Tibial nerve (tissue), 4 donors: ENCODE measurements at regions not wholly inside any gene's neighbourhood (a gene's known extent, or its start where the extent isn't known, plus 50 kb on each side); places are given as distances from the start of the nearest gene placed in this dataset.

Experiments used
- EP300 ChIP-seq, 2 donors: sonication (generic); formaldehyde crosslinking; IDR thresholded peaks; one replicate each; pipeline ENCODE4 v1.6.1; 2017; ENCODE audit warnings: antibody characterized with exemption in 2 of 2, mild to moderate bottlenecking in 1 of 2
- TF ChIP-seq, protein P1 (sequence below), 5 experiments: fragments of 200-600 bp in 3 of 5; fragments of 450-650 bp in 2 of 5; sonication (generic) in 3 of 5; IDR thresholded peaks; one replicate each; pipeline ENCODE4 v1.5.1; 2016 to 2019; ENCODE audit warnings: antibody characterized with exemption in 5 of 5, mild to moderate bottlenecking in 3 of 5, moderate library complexity in 2 of 5

DNA sequence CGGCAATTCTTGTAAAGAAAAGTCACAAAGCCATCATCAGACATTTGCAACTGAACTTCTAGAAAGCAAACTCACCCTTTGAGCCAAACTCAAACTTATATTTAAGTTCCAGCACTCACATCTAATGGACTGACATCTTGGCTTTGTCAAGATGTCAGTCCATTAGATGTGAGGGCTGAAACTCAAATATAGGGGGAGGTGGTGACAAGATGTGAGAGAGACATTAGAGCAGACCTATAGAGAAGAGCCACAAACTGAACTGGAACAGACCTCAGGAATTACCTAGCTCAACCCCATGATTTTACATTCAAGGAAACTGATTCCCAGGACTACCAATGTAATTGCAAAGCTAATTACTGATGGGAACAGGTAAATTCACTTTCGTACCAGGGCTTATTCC lies 543.8 kb downstream of the TNS1 start:
- no peak for TF ChIP-seq EP300 (IDR thresholded peaks at IDR 0.05)
- TF ChIP-seq, protein P1, sequence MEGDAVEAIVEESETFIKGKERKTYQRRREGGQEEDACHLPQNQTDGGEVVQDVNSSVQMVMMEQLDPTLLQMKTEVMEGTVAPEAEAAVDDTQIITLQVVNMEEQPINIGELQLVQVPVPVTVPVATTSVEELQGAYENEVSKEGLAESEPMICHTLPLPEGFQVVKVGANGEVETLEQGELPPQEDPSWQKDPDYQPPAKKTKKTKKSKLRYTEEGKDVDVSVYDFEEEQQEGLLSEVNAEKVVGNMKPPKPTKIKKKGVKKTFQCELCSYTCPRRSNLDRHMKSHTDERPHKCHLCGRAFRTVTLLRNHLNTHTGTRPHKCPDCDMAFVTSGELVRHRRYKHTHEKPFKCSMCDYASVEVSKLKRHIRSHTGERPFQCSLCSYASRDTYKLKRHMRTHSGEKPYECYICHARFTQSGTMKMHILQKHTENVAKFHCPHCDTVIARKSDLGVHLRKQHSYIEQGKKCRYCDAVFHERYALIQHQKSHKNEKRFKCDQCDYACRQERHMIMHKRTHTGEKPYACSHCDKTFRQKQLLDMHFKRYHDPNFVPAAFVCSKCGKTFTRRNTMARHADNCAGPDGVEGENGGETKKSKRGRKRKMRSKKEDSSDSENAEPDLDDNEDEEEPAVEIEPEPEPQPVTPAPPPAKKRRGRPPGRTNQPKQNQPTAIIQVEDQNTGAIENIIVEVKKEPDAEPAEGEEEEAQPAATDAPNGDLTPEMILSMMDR (IDR thresholded peaks at IDR 0.05): no peak
